Neuron (in vitro differentiated cells): ENCODE measurements at regions not wholly inside any gene's neighbourhood (a gene's known extent, or its start where the extent isn't known, plus 50 kb on each side); places are given as distances from the start of the nearest gene placed in this dataset.

Source experiments
- H2AFZ ChIP-seq: one replicate; pipeline ENCODE4 v1.6.1; 2013; ENCODE audit warnings: low read depth, mild to moderate bottlenecking, inconsistent platforms, low read length, moderate library complexity
- H3K27me3 ChIP-seq: one replicate; pipeline ENCODE4 v1.6.1; 2013; ENCODE audit warnings: low read length; ENCODE audit not compliant: insufficient read depth
- H3K36me3 ChIP-seq: one replicate; pipeline ENCODE4 v1.6.1; 2013; ENCODE audit warnings: low read length; ENCODE audit not compliant: insufficient read depth
- H3K4me1 ChIP-seq: one replicate; pipeline ENCODE4 v1.6.1; 2013; ENCODE audit warnings: low read length; ENCODE audit not compliant: insufficient read depth
- H3K4me3 ChIP-seq: 2 replicates; pipeline ENCODE4 v1.5.1; 2013; ENCODE audit warnings: mild to moderate bottlenecking, low read length, moderate library complexity
- H3K9me3 ChIP-seq: one replicate; pipeline ENCODE4 v1.6.1; 2013; ENCODE audit warnings: low read length

- Histone ChIP-seq H3K27me3 (no peaks in the 10 kb centered on the region), H2AFZ (no peak overlapping the region), H3K4me1 (no peaks in the 10 kb centered on the region), H3K4me3 (no peak overlapping the region), H3K9me3 (no peaks in the 10 kb centered on the region), H3K36me3 (no peaks in the 10 kb centered on the region)
These were observed 189.6 kb downstream of the COX7C start for GRCh38 chr5:86807046-86808031.

- Histone ChIP-seq H3K9me3 (no peaks in the 10 kb centered on the region), H3K4me3 (no peak overlapping the region), H2AFZ (no peak overlapping the region), H3K36me3 (no peaks in the 10 kb centered on the region), H3K4me1 (no peaks in the 10 kb centered on the region), H3K27me3 (no peaks in the 10 kb centered on the region)
These were observed 196.6 kb downstream of the COX7C start for GRCh38 chr5:86814315-86814714.

- Histone ChIP-seq H3K4me1 (no peaks in the 10 kb centered on the region), H2AFZ (no peak overlapping the region), H3K27me3 (no peaks in the 10 kb centered on the region), H3K4me3 (no peak overlapping the region), H3K9me3 (no peaks in the 10 kb centered on the region), H3K36me3 (no peaks in the 10 kb centered on the region)
These were observed 197.2 kb downstream of the COX7C start for GRCh38 chr5:86814907-86815306.

- Histone ChIP-seq H3K27me3 (no peaks in the 10 kb centered on the region), H3K4me1 (no peaks in the 10 kb centered on the region), H2AFZ (no peak overlapping the region), H3K36me3 (no peaks in the 10 kb centered on the region), H3K4me3 (no peak overlapping the region), H3K9me3 (no peaks in the 10 kb centered on the region)
These were observed 206.9 kb downstream of the COX7C start for GRCh38 chr5:86824637-86825036.

GRCh38 chr5:86831128-86831527 is 213.4 kb downstream of the COX7C start:
- Histone ChIP-seq H3K4me1 (no peaks in the 10 kb centered on the region), H3K27me3 (no peaks in the 10 kb centered on the region), H3K36me3 (no peaks in the 10 kb centered on the region), H3K4me3 (no peak overlapping the region), H2AFZ (no peak overlapping the region), H3K9me3 (no peaks in the 10 kb centered on the region)

- H3K9me3 ChIP-seq, result no peaks in the 10 kb centered on the region
- H3K27me3 ChIP-seq, result no peaks in the 10 kb centered on the region
- no peak overlapping the region for H2AFZ ChIP-seq
- H3K4me3 ChIP-seq, result no peak overlapping the region
- H3K4me1 ChIP-seq, result no peaks in the 10 kb centered on the region
- H3K36me3 ChIP-seq, result no peaks in the 10 kb centered on the region
These were observed 216.1 kb downstream of the COX7C start for GRCh38 chr5:86833868-86834267.

- Histone ChIP-seq H3K9me3 (no peaks in the 10 kb centered on the region), H2AFZ (no peak overlapping the region), H3K36me3 (no peaks in the 10 kb centered on the region), H3K4me3 (no peak overlapping the region), H3K27me3 (no peaks in the 10 kb centered on the region), H3K4me1 (no peaks in the 10 kb centered on the region)
These were observed 219.9 kb downstream of the COX7C start for GRCh38 chr5:86837610-86838009.

GRCh38 chr5:86838083-86838482 is 220.3 kb downstream of the COX7C start:
- Histone ChIP-seq H3K4me3 (no peak overlapping the region), H2AFZ (no peak overlapping the region), H3K9me3 (no peaks in the 10 kb centered on the region), H3K4me1 (no peaks in the 10 kb centered on the region), H3K27me3 (no peaks in the 10 kb centered on the region), H3K36me3 (no peaks in the 10 kb centered on the region)

GRCh38 chr5:86841000-86841644 is 223.4 kb downstream of the COX7C start:
- H3K27me3 ChIP-seq, result no peaks in the 10 kb centered on the region
- H3K36me3 ChIP-seq, result no peaks in the 10 kb centered on the region
- no peaks in the 10 kb centered on the region for H3K4me1 ChIP-seq
- no peak overlapping the region for H2AFZ ChIP-seq
- no peak overlapping the region for H3K4me3 ChIP-seq
- H3K9me3 ChIP-seq, result no peaks in the 10 kb centered on the region

- no peak overlapping the region for H3K4me3 ChIP-seq
- no peaks in the 10 kb centered on the region for H3K36me3 ChIP-seq
- H3K27me3 ChIP-seq, result no peaks in the 10 kb centered on the region
- no peak overlapping the region for H2AFZ ChIP-seq
- H3K4me1 ChIP-seq, result peaks cover 9% of the 10 kb centered on the region
- no peaks in the 10 kb centered on the region for H3K9me3 ChIP-seq
These were observed 240.7 kb downstream of the COX7C start for GRCh38 chr5:86858442-86858841.

- Histone ChIP-seq H2AFZ (no peak overlapping the region), H3K27me3 (no peaks in the 10 kb centered on the region), H3K9me3 (no peaks in the 10 kb centered on the region), H3K36me3 (no peaks in the 10 kb centered on the region), H3K4me3 (no peak overlapping the region), H3K4me1 (peaks cover 9% of the 10 kb centered on the region)
These were observed 243.8 kb downstream of the COX7C start for GRCh38 chr5:86861512-86861911.

GRCh38 chr5:86862093-86862492 is 244.4 kb downstream of the COX7C start:
- Histone ChIP-seq H2AFZ (no peak overlapping the region), H3K9me3 (no peaks in the 10 kb centered on the region), H3K36me3 (no peaks in the 10 kb centered on the region), H3K4me1 (peaks cover 9% of the 10 kb centered on the region), H3K4me3 (no peak overlapping the region), H3K27me3 (no peaks in the 10 kb centered on the region)

GRCh38 chr5:86864051-86864450 is 246.3 kb downstream of the COX7C start:
- Histone ChIP-seq H2AFZ (no peak overlapping the region), H3K36me3 (no peaks in the 10 kb centered on the region), H3K4me1 (peaks cover 9% of the 10 kb centered on the region), H3K9me3 (no peaks in the 10 kb centered on the region), H3K4me3 (no peak overlapping the region), H3K27me3 (no peaks in the 10 kb centered on the region)
